A673 (cell line): ENCODE measurements at regions not wholly inside any gene's neighbourhood (a gene's known extent, or its start where the extent isn't known, plus 50 kb on each side); places are given as distances from the start of the nearest gene placed in this dataset.
A peak's percentile ranks its signal among the peaks of the same experiment; 100 is the strongest.

Experiments
- BruUV-seq: library from RNA; stranded (reverse); fragments of 400-500 nt; replicated peaks from 2 replicates; lab custom pipeline; 2021; lab: Mats Ljungman, UMichigan
- CTCF ChIA-PET: fragments of 300-600 bp; sonication (Branson Sonifier 250); formaldehyde crosslinking; loops from one replicate; lab custom pipeline; 2022; ENCODE audit warnings: antibody characterized with exemption; lab: Charles Lee
- POLR2A ChIA-PET: fragments of 300-600 bp; sonication (Branson Sonifier 250); formaldehyde crosslinking; loops from one replicate; lab custom pipeline; 2022; ENCODE audit warnings: antibody characterized with exemption; ENCODE audit not compliant: low non-redundant PET; lab: Charles Lee
- DNase-seq: peaks from one replicate; pipeline ENCODE4 v3.0.0-alpha.2; 2015; ENCODE audit warnings: low spot score
- H3K27ac ChIP-seq: fragments of 200-600 bp; sonication (generic); 2 replicates; pipeline ENCODE4 v1.5.1; 2016; ENCODE audit warnings: mixed run types, low read depth, mild to moderate bottlenecking, mixed read lengths, antibody characterized with exemption, low read length; ENCODE audit not compliant: poor library complexity, severe bottlenecking
- H3K27me3 ChIP-seq: fragments of 200-600 bp; sonication (generic); replicated peaks from 2 replicates; pipeline ENCODE4 v1.6.1; 2017; ENCODE audit warnings: mixed run types, low read depth, mild to moderate bottlenecking, mixed read lengths, antibody characterized with exemption, low read length; ENCODE audit not compliant: insufficient read depth, poor library complexity
- H3K36me3 ChIP-seq: fragments of 200-600 bp; sonication (generic); 2 replicates; pipeline ENCODE4 v1.6.1; 2016; ENCODE audit warnings: mixed run types, mild to moderate bottlenecking, mixed read lengths, antibody characterized with exemption, low read length; ENCODE audit not compliant: insufficient read depth, poor library complexity, severe bottlenecking
- H3K4me1 ChIP-seq: fragments of 200-600 bp; sonication (generic); 2 replicates; pipeline ENCODE4 v1.6.1; 2017; ENCODE audit warnings: mixed run types, mild to moderate bottlenecking, mixed read lengths, antibody characterized with exemption, low read length; ENCODE audit not compliant: insufficient read depth, poor library complexity, severe bottlenecking
- H3K4me3 ChIP-seq: fragments of 200-600 bp; sonication (generic); 2 replicates; pipeline ENCODE4 v1.5.1; 2016; ENCODE audit warnings: low read depth, mixed run types, mild to moderate bottlenecking, mixed read lengths, low read length; ENCODE audit not compliant: poor library complexity, severe bottlenecking
- H3K9me3 ChIP-seq: fragments of 200-600 bp; sonication (generic); 2 replicates; pipeline ENCODE4 v1.6.1; 2016; ENCODE audit warnings: mixed run types, low read depth, mild to moderate bottlenecking, mixed read lengths, antibody characterized with exemption, low read length; ENCODE audit not compliant: poor library complexity, severe bottlenecking
- CTCF ChIP-seq: fragments of 300-800, 200-600 bp; sonication (generic); conservative IDR thresholded peaks from 2 replicates; pipeline ENCODE4 v1.5.1; 2017; ENCODE audit warnings: low read depth, mild to moderate bottlenecking, antibody characterized with exemption, low read length, moderate library complexity, mixed read lengths
- EZH2 ChIP-seq: fragments of 200-600 bp; sonication (generic); IDR thresholded peaks from 2 replicates; pipeline ENCODE4 v1.6.1; 2017; ENCODE audit warnings: borderline replicate concordance, low read depth, mild to moderate bottlenecking, mixed read lengths, antibody characterized with exemption, low read length; ENCODE audit not compliant: poor library complexity, severe bottlenecking
- intact Hi-C: fragments of 100-400 bp; cut with micrococcal nuclease; formaldehyde crosslinking; loops from one replicate; pipeline ENCODE4 v1.10.0; 2022; ENCODE audit not compliant: unreplicated experiment

GRCh38 chr13:47588676-47589075, 412.4 kb downstream of the SUCLA2 start:
- ChIA-PET CTCF (no interaction called here), POLR2A (no interaction called here)
- intact Hi-C loops, result no loop called here
- DNase-seq, result no peak
- BruUV-seq, result no TSS peak
- H3K9me3 ChIP-seq, result no peaks in the 10 kb centered on the region
- H3K4me1 ChIP-seq, result no peaks in the 10 kb centered on the region
- TF ChIP-seq CTCF (0 out of 2 replicates have a peak, but pooled peaks have one; percentile 16), EZH2 (no peak)
- H3K27me3 ChIP-seq, result no peaks in the 10 kb centered on the region
- no peaks in the 10 kb centered on the region for H3K36me3 ChIP-seq
- H3K4me3 ChIP-seq, result no peak overlapping the region
- no peak overlapping the region for H3K27ac ChIP-seq

GRCh38 chr13:47572375-47572774, 428.7 kb downstream of the SUCLA2 start:
- no peak for DNase-seq
- CTCF ChIA-PET, result no interaction called here
- no peak overlapping the region for H3K27ac ChIP-seq

GRCh38 chr13:47564041-47564440, 437.0 kb downstream of the SUCLA2 start:
- Histone ChIP-seq H3K36me3 (no peaks in the 10 kb centered on the region), H3K9me3 (no peaks in the 10 kb centered on the region), H3K4me1 (no peaks in the 10 kb centered on the region), H3K4me3 (no peak overlapping the region), H3K27me3 (peaks cover 5% of the 10 kb centered on the region), H3K27ac (no peak overlapping the region)
- DNase-seq, result no peak
- no TSS peak for BruUV-seq
- intact Hi-C loops, result no loop called here
- TF ChIP-seq CTCF (no peak), EZH2 (no peak)
- CTCF ChIA-PET, result no interaction called here
- POLR2A ChIA-PET, result no interaction called here

More at GRCh38 chr13:47572375-47572774, 428.7 kb downstream of the SUCLA2 start:
- Histone ChIP-seq H3K4me3 (no peak overlapping the region), H3K36me3 (no peaks in the 10 kb centered on the region), H3K4me1 (no peaks in the 10 kb centered on the region), H3K27me3 (no peaks in the 10 kb centered on the region), H3K9me3 (peaks cover 11% of the 10 kb centered on the region)
- BruUV-seq, result no TSS peak
- intact Hi-C loops, result no loop called here
- no peak for TF ChIP-seq CTCF
- no peak for TF ChIP-seq EZH2
- POLR2A ChIA-PET, result no interaction called here
